Lower lobe of right lung (tissue), 2 donors: ENCODE measurements at regions not wholly inside any gene's neighbourhood (a gene's known extent, or its start where the extent isn't known, plus 50 kb on each side); places are given as distances from the start of the nearest gene placed in this dataset.

Source experiments
- ATAC-seq, 2 donors: fragments of 200-7000 bp; cut with Tn5 transposase; one replicate each; pipeline ENCODE4 v1.9.1; 2020 to 2022; ENCODE audit warnings: mild to moderate bottlenecking in 2 of 2, moderate library complexity in 2 of 2
- DNase-seq: peaks from one replicate; pipeline ENCODE4 v3.0.0-alpha.2; 2020
- H3K27ac ChIP-seq: fragments of 200-600 bp; one replicate; pipeline ENCODE4 v1.8.0; 2022
- H3K27me3 ChIP-seq: fragments of 200-600 bp; one replicate; pipeline ENCODE4 v1.8.0; 2022; ENCODE audit warnings: low read depth
- H3K36me3 ChIP-seq: fragments of 200-600 bp; one replicate; pipeline ENCODE4 v1.8.0; 2022; ENCODE audit warnings: mild to moderate bottlenecking
- H3K4me1 ChIP-seq: fragments of 200-600 bp; one replicate; pipeline ENCODE4 v1.8.0; 2022
- H3K4me3 ChIP-seq: fragments of 200-600 bp; one replicate; pipeline ENCODE4 v1.8.0; 2022; ENCODE audit warnings: mild to moderate bottlenecking
- H3K9me3 ChIP-seq: fragments of 200-600 bp; one replicate; pipeline ENCODE4 v1.8.0; 2022
- CTCF ChIP-seq: fragments of 200-600 bp; IDR thresholded peaks from one replicate; pipeline ENCODE4 v1.8.0; 2022; ENCODE audit warnings: antibody characterized with exemption, mild to moderate bottlenecking
- intact Hi-C: fragments of 100-400 bp; cut with DNase I; formaldehyde crosslinking; loops from one replicate; pipeline ENCODE4 v1.11.0; 2022
- donor health status: DM: no; HTN: yes; CAD: no; lungs with severe emphysema.

DNA sequence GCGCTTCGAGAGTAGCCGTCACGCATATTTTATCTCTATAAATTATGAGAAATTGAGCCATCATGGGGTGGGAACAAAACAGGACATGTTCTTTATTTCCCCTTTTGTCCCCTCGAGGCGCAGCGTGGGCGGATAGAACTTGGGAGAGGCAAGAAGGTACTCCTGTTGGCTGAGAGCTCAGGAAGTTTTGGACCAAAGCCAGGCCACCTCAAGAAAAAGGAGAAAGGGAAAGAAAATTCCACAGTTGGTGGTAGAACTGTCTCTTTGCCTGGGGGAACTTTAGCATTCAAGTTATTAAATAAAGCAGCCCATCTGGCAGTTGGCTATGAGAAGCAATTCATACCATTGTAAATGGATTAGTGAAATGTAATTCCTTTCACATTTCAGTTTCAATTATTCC is 76.4 kb upstream of the DSCAM start:
- H3K4me1 ChIP-seq: no peaks in the 10 kb centered on the region
- DNase-seq: no peak
- peaks cover 9% of the 10 kb centered on the region for H3K9me3 ChIP-seq
- intact Hi-C loops: no loop called here
- no peak overlapping the region for H3K27ac ChIP-seq
- H3K27me3 ChIP-seq: no peaks in the 10 kb centered on the region
- no peaks in the 10 kb centered on the region for H3K36me3 ChIP-seq
- no peak for TF ChIP-seq CTCF
- no peak overlapping the region for H3K4me3 ChIP-seq
- no peak for ATAC-seq

- no peaks in the 10 kb centered on the region for H3K4me1 ChIP-seq
- no peak overlapping the region for H3K27ac ChIP-seq
- no peaks in the 10 kb centered on the region for H3K27me3 ChIP-seq
- H3K36me3 ChIP-seq: no peaks in the 10 kb centered on the region
- DNase-seq (no peak), ATAC-seq (no peak)
- intact Hi-C loops: no loop called here
- peaks cover 9% of the 10 kb centered on the region for H3K9me3 ChIP-seq
- no peak overlapping the region for H3K4me3 ChIP-seq
- TF ChIP-seq CTCF: no peak
Observed at GRCh38 chr21:40923901-40924300, 76.9 kb upstream of the DSCAM start.

- Histone ChIP-seq H3K27ac (no peak overlapping the region), H3K9me3 (peaks cover 9% of the 10 kb centered on the region), H3K36me3 (no peaks in the 10 kb centered on the region), H3K27me3 (no peaks in the 10 kb centered on the region), H3K4me1 (no peaks in the 10 kb centered on the region), H3K4me3 (no peak overlapping the region)
- ATAC-seq (no peak), DNase-seq (no peak)
- no peak for TF ChIP-seq CTCF
- intact Hi-C loops: no loop called here
Observed at GRCh38 chr21:40924641-40925040, 77.7 kb upstream of the DSCAM start.

- no peaks in the 10 kb centered on the region for H3K36me3 ChIP-seq
- no peak for ATAC-seq
- no peak for DNase-seq
- intact Hi-C loops: no loop called here
- no peak overlapping the region for H3K27ac ChIP-seq
- H3K4me3 ChIP-seq: no peak overlapping the region
- no peaks in the 10 kb centered on the region for H3K4me1 ChIP-seq
- H3K9me3 ChIP-seq: peaks cover 9% of the 10 kb centered on the region
- no peaks in the 10 kb centered on the region for H3K27me3 ChIP-seq
- TF ChIP-seq CTCF: no peak
Observed at GRCh38 chr21:40926238-40926637, 79.3 kb upstream of the DSCAM start.

DNA sequence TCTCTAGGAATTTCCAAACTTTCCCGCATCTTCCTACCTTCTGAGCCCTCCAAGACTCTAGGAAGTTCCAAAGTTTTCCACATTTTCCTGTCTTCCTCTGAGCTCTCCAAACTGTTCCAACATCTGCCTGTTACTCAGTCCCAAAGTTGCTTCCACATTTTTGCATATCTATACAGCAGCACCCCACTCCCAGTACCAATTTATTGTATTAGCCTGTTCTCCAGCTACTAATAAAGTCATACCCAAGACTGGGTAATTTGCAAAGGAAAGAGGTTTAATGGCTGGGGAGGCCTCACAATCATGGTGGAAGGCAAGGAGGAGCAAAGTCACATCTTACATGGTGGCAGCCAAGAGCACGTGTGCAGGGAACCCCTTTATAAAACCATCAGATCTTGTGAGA is 82.9 kb upstream of the DSCAM start:
- no peaks in the 10 kb centered on the region for H3K27me3 ChIP-seq
- H3K36me3 ChIP-seq: no peaks in the 10 kb centered on the region
- H3K4me3 ChIP-seq: no peak overlapping the region
- H3K4me1 ChIP-seq: no peaks in the 10 kb centered on the region
- H3K27ac ChIP-seq: no peak overlapping the region
- ATAC-seq (no peak), DNase-seq (no peak)
- peaks cover 9% of the 10 kb centered on the region for H3K9me3 ChIP-seq
- no peak for TF ChIP-seq CTCF
- intact Hi-C loops: no loop called here

DNA sequence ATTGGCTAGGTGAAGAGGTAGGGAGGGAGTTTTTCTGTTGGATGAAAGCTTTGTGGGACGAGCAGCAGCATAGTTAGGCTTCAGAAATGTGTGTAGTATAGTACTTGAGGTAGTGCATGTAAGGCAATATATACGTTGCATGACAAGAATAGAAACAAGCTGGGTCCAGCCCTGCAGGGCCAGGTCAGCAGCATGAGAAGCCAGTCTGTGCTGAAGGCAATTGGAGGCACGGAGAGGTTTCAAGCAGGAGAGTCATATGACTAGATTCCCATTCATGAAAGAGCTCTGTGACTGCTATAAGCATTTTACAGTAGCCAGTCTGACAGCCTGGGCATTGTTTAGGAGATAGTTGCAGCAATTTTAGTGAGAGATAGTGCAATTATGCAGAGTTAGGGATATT is 84.2 kb upstream of the DSCAM start:
- no peak for TF ChIP-seq CTCF
- ATAC-seq: no peak

More for the DNA sequence above, 84.2 kb upstream of the DSCAM start:
- H3K9me3 ChIP-seq: peaks cover 9% of the 10 kb centered on the region
- H3K4me3 ChIP-seq: no peak overlapping the region
- intact Hi-C loops: no loop called here
- H3K27ac ChIP-seq: no peak overlapping the region
- H3K36me3 ChIP-seq: no peaks in the 10 kb centered on the region
- no peak for DNase-seq
- H3K27me3 ChIP-seq: no peaks in the 10 kb centered on the region
- H3K4me1 ChIP-seq: no peaks in the 10 kb centered on the region
